ENCODE measurements at regions not wholly inside any gene's neighbourhood (a gene's known extent, or its start where the extent isn't known, plus 50 kb on each side); places are given as distances from the start of the nearest gene placed in this dataset.

GRCh38 chr15:53869806-53870073 lies 108.5 kb upstream of the UNC13C start:
- no peak for DNase-seq (ENCODE audit: low read depth)
- H3K4me3 ChIP-seq (ENCODE audit: low read depth, low read length) = no peak overlapping the region
- TF ChIP-seq CTCF (IDR thresholded peaks at IDR 0.05; ENCODE audit: control insufficient read depth, extremely low read depth, insufficient read depth) = no peak

GRCh38 chr15:53869044-53869805 lies 109.0 kb upstream of the UNC13C start:
- DNase-seq (ENCODE audit: low read depth) = no peak
- H3K4me3 ChIP-seq (ENCODE audit: low read depth, low read length) = no peak overlapping the region
- TF ChIP-seq CTCF (IDR thresholded peaks at IDR 0.05; ENCODE audit: control insufficient read depth, extremely low read depth, insufficient read depth) = no peak

- no peak overlapping the region for H3K4me3 ChIP-seq (ENCODE audit: low read depth, low read length)
- DNase-seq (ENCODE audit: low read depth) = no peak
- TF ChIP-seq CTCF (IDR thresholded peaks at IDR 0.05; ENCODE audit: control insufficient read depth, extremely low read depth, insufficient read depth) = no peak
Observed at GRCh38 chr15:53862386-53862785, 102.9 kb upstream of the WDR72 start.

- TF ChIP-seq CTCF (IDR thresholded peaks at IDR 0.05; ENCODE audit: control insufficient read depth, extremely low read depth, insufficient read depth) = no peak
- no peak overlapping the region for H3K4me3 ChIP-seq (ENCODE audit: low read depth, low read length)
- DNase-seq (ENCODE audit: low read depth) = no peak
Observed at GRCh38 chr15:53861792-53862191, 102.3 kb upstream of the WDR72 start.

GRCh38 chr15:53851110-53851848 lies 91.8 kb upstream of the WDR72 start:
- no peak for DNase-seq (ENCODE audit: low read depth)
- no peak for TF ChIP-seq CTCF (IDR thresholded peaks at IDR 0.05; ENCODE audit: control insufficient read depth, extremely low read depth, insufficient read depth)
- no peak overlapping the region for H3K4me3 ChIP-seq (ENCODE audit: low read depth, low read length)

- TF ChIP-seq CTCF (IDR thresholded peaks at IDR 0.05; ENCODE audit: control insufficient read depth, extremely low read depth, insufficient read depth) = no peak
- H3K4me3 ChIP-seq (ENCODE audit: low read depth, low read length) = no peak overlapping the region
- no peak for DNase-seq (ENCODE audit: low read depth)
Observed at GRCh38 chr15:53847745-53848144, 88.3 kb upstream of the WDR72 start.

All from LNCaP clone FGC (cell line).